Upper lobe of left lung (tissue), 6 donors: ENCODE measurements at regions not wholly inside any gene's neighbourhood (a gene's known extent, or its start where the extent isn't known, plus 50 kb on each side); places are given as distances from the start of the nearest gene placed in this dataset.
A peak's percentile ranks its signal among the peaks of the same experiment; 100 is the strongest.
"Not testable (repeated sequence)": the region's sequence is repeated elsewhere in the genome, so short reads cannot be mapped to it uniquely, and the experiment has no call there.

ENCODE experiments used
- ATAC-seq, 2 donors: fragments of 200-7000 bp; cut with Tn5 transposase; one replicate each; pipeline ENCODE4 v1.9.1; 2022; ENCODE audit warnings: mild to moderate bottlenecking in 2 of 2, moderate library complexity in 2 of 2; ENCODE audit not compliant: low FRiP score in 2 of 2
- DNase-seq, 2 donors: peaks; one replicate each; pipeline ENCODE4 v3.0.0-alpha.2; 2019 to 2020
- H3K27ac ChIP-seq, 4 donors: fragments of 200-600 bp; sonication (generic); one replicate each; pipeline ENCODE4 v1.5.1; 2016 to 2019
- H3K27me3 ChIP-seq, 4 donors: fragments of 200-600 bp; sonication (generic); one replicate each; pipeline ENCODE4 v1.5.1; 2017 to 2019
- H3K36me3 ChIP-seq, 4 donors: fragments of 200-600 bp; sonication (generic); one replicate each; pipeline ENCODE4 v1.5.1; 2016 to 2019
- H3K4me1 ChIP-seq, 4 donors: fragments of 200-600 bp; sonication (generic); one replicate each; pipeline ENCODE4 v1.5.1; 2018 to 2019
- H3K4me3 ChIP-seq, 4 donors: fragments of 200-600 bp; sonication (generic); one replicate each; pipeline ENCODE4 v1.5.1; 2017 to 2019; ENCODE audit warnings: mild to moderate bottlenecking in 2 of 4, moderate library complexity in 1 of 4
- H3K9me3 ChIP-seq, 4 donors: fragments of 200-600 bp; sonication (generic); one replicate each; pipeline ENCODE4 v1.5.1; 2018 to 2019
- EP300 ChIP-seq, 4 donors: sonication (generic); formaldehyde crosslinking; IDR thresholded peaks; one replicate each; pipeline ENCODE4 v1.5.1; 2017; ENCODE audit warnings: antibody characterized with exemption in 4 of 4, control low read depth in 2 of 4
- POLR2A ChIP-seq, 4 donors: fragments of 450-650 bp; IDR thresholded peaks; one replicate each; pipeline ENCODE4 v1.5.1; 2016 to 2017; ENCODE audit warnings: antibody characterized with exemption in 4 of 4, mild to moderate bottlenecking in 2 of 4
- POLR2AphosphoS5 ChIP-seq, 2 donors: sonication (generic); formaldehyde crosslinking; IDR thresholded peaks; one replicate each; pipeline ENCODE4 v1.5.1; 2017; ENCODE audit warnings: antibody characterized with exemption in 2 of 2
- WGBS, 2 donors: methylation state at CpG; one replicate each; pipeline ENCODE4 v1.1.5; 2017 to 2018; 5-methylcytosine and 5-hydroxymethylcytosine counted together
- TF ChIP-seq, protein P1 (sequence below), 6 experiments: fragments of 450-650 bp in 4 of 6; fragments of 200-600 bp in 2 of 6; sonication (generic) in 2 of 6; IDR thresholded peaks; one replicate each; pipeline ENCODE4 v1.5.1; 2016 to 2019; ENCODE audit warnings: antibody characterized with exemption in 6 of 6
- donor health status: DM: no; HTN: no; CAD: no; lungs with moderate emphysema.
- donor health status: DM: no; HTN: yes; CAD: no; lungs with severe emphysema.

DNA sequence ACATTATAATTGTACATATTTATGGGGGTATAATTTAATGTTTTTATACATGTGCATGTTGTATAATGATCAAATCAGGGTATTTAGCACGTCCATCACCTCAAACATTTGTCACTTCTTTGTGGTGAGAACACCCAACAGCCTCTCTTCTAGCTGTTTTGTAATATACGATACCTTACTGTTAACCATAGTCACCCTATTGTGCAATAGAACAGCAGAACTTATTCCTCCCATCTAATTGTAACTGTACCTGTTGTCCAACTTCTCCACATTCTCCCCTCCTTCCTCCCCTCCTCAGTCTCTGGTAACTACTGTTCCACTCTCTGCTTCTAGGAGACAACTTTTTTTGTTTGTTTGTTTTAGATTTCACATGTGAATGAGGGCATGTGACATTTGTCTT lies 197.0 kb upstream of the PKP2 start:
- H3K36me3 ChIP-seq = no peaks in the 10 kb centered on the region
- H3K4me3 ChIP-seq = no peak overlapping the region
- ATAC-seq = no peak
- TF ChIP-seq, protein P1, sequence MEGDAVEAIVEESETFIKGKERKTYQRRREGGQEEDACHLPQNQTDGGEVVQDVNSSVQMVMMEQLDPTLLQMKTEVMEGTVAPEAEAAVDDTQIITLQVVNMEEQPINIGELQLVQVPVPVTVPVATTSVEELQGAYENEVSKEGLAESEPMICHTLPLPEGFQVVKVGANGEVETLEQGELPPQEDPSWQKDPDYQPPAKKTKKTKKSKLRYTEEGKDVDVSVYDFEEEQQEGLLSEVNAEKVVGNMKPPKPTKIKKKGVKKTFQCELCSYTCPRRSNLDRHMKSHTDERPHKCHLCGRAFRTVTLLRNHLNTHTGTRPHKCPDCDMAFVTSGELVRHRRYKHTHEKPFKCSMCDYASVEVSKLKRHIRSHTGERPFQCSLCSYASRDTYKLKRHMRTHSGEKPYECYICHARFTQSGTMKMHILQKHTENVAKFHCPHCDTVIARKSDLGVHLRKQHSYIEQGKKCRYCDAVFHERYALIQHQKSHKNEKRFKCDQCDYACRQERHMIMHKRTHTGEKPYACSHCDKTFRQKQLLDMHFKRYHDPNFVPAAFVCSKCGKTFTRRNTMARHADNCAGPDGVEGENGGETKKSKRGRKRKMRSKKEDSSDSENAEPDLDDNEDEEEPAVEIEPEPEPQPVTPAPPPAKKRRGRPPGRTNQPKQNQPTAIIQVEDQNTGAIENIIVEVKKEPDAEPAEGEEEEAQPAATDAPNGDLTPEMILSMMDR (IDR thresholded peaks at IDR 0.05) = no peak
- TF ChIP-seq EP300 (IDR thresholded peaks at IDR 0.05) = no peak
- no peak overlapping the region for H3K27ac ChIP-seq
- DNase-seq = no peak
- WGBS, 2 donors = 59 to 66% methylated on average over 2 of the region's 2 CpGs
- no peaks in the 10 kb centered on the region for H3K27me3 ChIP-seq
- H3K4me1 ChIP-seq = no peaks in the 10 kb centered on the region
- no peaks in the 10 kb centered on the region for H3K9me3 ChIP-seq

- 69 to 100% methylated on average over 1 of the region's 1 CpG for WGBS, 2 donors
- DNase-seq, H3K27ac ChIP-seq, H3K4me1 ChIP-seq, ATAC-seq, H3K36me3 ChIP-seq, H3K9me3 ChIP-seq, H3K4me3 ChIP-seq, H3K27me3 ChIP-seq: not testable (repeated sequence)
Observed at GRCh38 chr12:33087876-33088275, 191.3 kb upstream of the PKP2 start.

GRCh38 chr12:33076401-33076800 lies 179.8 kb upstream of the PKP2 start:
- H3K4me3 ChIP-seq, DNase-seq, H3K9me3 ChIP-seq, H3K4me1 ChIP-seq, H3K36me3 ChIP-seq, ATAC-seq, H3K27me3 ChIP-seq, H3K27ac ChIP-seq: not testable (repeated sequence)
- 68 to 93% methylated on average over 9 of the region's 9 CpGs for WGBS, 2 donors

GRCh38 chr12:33075130-33075766 lies 178.7 kb upstream of the PKP2 start:
- H3K27ac ChIP-seq, H3K27me3 ChIP-seq, H3K4me1 ChIP-seq, H3K9me3 ChIP-seq, ATAC-seq, H3K36me3 ChIP-seq, H3K4me3 ChIP-seq: not testable (repeated sequence)
- 94 to 95% methylated on average over 6 to 24 of the region's 25 CpGs for WGBS, 2 donors
- peak in 1 of 2 donors; percentile 59 for DNase-seq

DNA sequence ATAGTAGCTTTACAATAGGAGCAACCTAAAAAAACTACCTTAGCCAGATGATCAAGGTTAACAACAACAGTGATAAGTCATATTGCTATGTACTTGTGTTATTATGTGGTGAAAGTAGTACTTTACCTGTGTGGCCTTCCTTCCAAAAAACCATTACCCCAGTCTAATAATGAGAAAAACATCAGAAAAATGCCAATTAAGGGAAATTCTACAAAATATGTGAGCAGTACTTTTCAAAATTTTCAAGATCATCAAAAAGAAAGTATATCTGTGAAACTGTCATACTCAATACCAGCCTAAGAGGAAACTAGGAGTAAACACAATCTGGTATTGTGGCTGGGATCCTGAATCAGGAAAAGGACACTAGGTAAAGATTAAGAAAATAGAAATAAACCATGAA lies 165.3 kb upstream of the PKP2 start:
- no peaks in the 10 kb centered on the region for H3K4me1 ChIP-seq
- TF ChIP-seq, protein P1 (IDR thresholded peaks at IDR 0.05) = no peak
- TF ChIP-seq POLR2AphosphoS5 (IDR thresholded peaks at IDR 0.05) (no peak), POLR2A (IDR thresholded peaks at IDR 0.05) (no peak), EP300 (IDR thresholded peaks at IDR 0.05) (no peak)
- no peak for DNase-seq
- no peaks in the 10 kb centered on the region for H3K9me3 ChIP-seq
- H3K36me3 ChIP-seq = no peaks in the 10 kb centered on the region
- H3K27me3 ChIP-seq = no peaks in the 10 kb centered on the region
- ATAC-seq = no peak
- no peak overlapping the region for H3K27ac ChIP-seq
- no peak overlapping the region for H3K4me3 ChIP-seq

- no peaks in the 10 kb centered on the region for H3K4me1 ChIP-seq
- WGBS, 2 donors = 61 to 63% methylated on average over 3 of the region's 3 CpGs
- no peak overlapping the region for H3K27ac ChIP-seq
- no peak for TF ChIP-seq EP300 (IDR thresholded peaks at IDR 0.05)
- no peak for TF ChIP-seq POLR2AphosphoS5 (IDR thresholded peaks at IDR 0.05)
- TF ChIP-seq POLR2A (IDR thresholded peaks at IDR 0.05) = no peak
- TF ChIP-seq, protein P1 (IDR thresholded peaks at IDR 0.05) = no peak
- no peak for DNase-seq
- no peaks in the 10 kb centered on the region for H3K9me3 ChIP-seq
- ATAC-seq = no peak
- H3K27me3 ChIP-seq = no peaks in the 10 kb centered on the region
- H3K36me3 ChIP-seq = no peaks in the 10 kb centered on the region
- H3K4me3 ChIP-seq = no peak overlapping the region
Observed at GRCh38 chr12:33054371-33054770, 157.8 kb upstream of the PKP2 start.
